OCI-LY1 (cell line): ENCODE measurements at regions not wholly inside any gene's neighbourhood (a gene's known extent, or its start where the extent isn't known, plus 50 kb on each side); places are given as distances from the start of the nearest gene placed in this dataset.

Experiments used
- H2AFZ ChIP-seq: fragments of 200-600 bp; sonication (generic), shearing (Covaris generic); 2 replicates; pipeline ENCODE4 v1.6.0; 2014; ENCODE audit warnings: antibody characterized with exemption, mild to moderate bottlenecking, low read length
- H3F3A ChIP-seq: fragments of 200-600 bp; sonication (generic), shearing (Covaris generic); 2 replicates; pipeline ENCODE4 v1.6.0; 2014; ENCODE audit warnings: mild to moderate bottlenecking, antibody characterized with exemption, low read length, moderate library complexity; ENCODE audit not compliant: insufficient read depth
- H3K27ac ChIP-seq: fragments of 200-600 bp; sonication (generic); 2 replicates; pipeline ENCODE4 v1.5.1; 2014; ENCODE audit warnings: low read length, mixed run types, mild to moderate bottlenecking, low read depth; ENCODE audit not compliant: poor library complexity, severe bottlenecking
- H3K27me3 ChIP-seq: fragments of 200-600 bp; sonication (generic); 2 replicates; pipeline ENCODE4 v1.6.0; 2014; ENCODE audit warnings: antibody characterized with exemption, mild to moderate bottlenecking, low read length, moderate library complexity; ENCODE audit not compliant: insufficient read depth
- H3K36me3 ChIP-seq: fragments of 200-600 bp; sonication (generic); 2 replicates; pipeline ENCODE4 v1.6.1; 2014; ENCODE audit warnings: mild to moderate bottlenecking, antibody characterized with exemption, low read length, moderate library complexity, mixed read lengths; ENCODE audit not compliant: insufficient read depth
- H3K4me1 ChIP-seq: fragments of 200-600 bp; sonication (generic); 2 replicates; pipeline ENCODE4 v1.5.1; 2014; ENCODE audit warnings: mild to moderate bottlenecking, low read length, moderate library complexity; ENCODE audit not compliant: insufficient read depth, severe bottlenecking
- H3K4me2 ChIP-seq: fragments of 200-600 bp; sonication (generic), shearing (Covaris generic); 2 replicates; pipeline ENCODE4 v1.6.1; 2014; ENCODE audit warnings: low read length
- H3K4me3 ChIP-seq: fragments of 200-600 bp; sonication (generic); 2 replicates; pipeline ENCODE4 v1.5.1; 2014; ENCODE audit warnings: low read length, low read depth, mild to moderate bottlenecking, mixed read lengths; ENCODE audit not compliant: poor library complexity, severe bottlenecking
- H3K79me2 ChIP-seq: fragments of 200-600 bp; shearing (Covaris generic); 2 replicates; pipeline ENCODE4 v1.6.1; 2016; ENCODE audit warnings: mixed run types, low read length, mixed read lengths; ENCODE audit not compliant: insufficient read depth
- H3K9ac ChIP-seq: fragments of 200-600 bp; sonication (generic), shearing (Covaris generic); 2 replicates; pipeline ENCODE4 v1.6.1; 2014; ENCODE audit warnings: mild to moderate bottlenecking, low read length, mixed read lengths
- H3K9me2 ChIP-seq: fragments of 200-600 bp; sonication (generic), shearing (Covaris generic); 2 replicates; pipeline ENCODE4 v1.6.1; 2014; ENCODE audit warnings: low read depth, mild to moderate bottlenecking, low read length, mixed read lengths
- H3K9me3 ChIP-seq: fragments of 200-600 bp; shearing (Covaris generic); 2 replicates; pipeline ENCODE4 v1.6.1; 2014; ENCODE audit warnings: low read length, mixed read lengths
- H4K20me1 ChIP-seq: fragments of 200-600 bp; sonication (generic), shearing (Covaris generic); 2 replicates; pipeline ENCODE4 v1.6.0; 2016; ENCODE audit warnings: mild to moderate bottlenecking, low read length; ENCODE audit not compliant: insufficient read depth
- CTCF ChIP-seq: fragments of 200-600 bp; sonication (generic), shearing (Covaris generic); IDR thresholded peaks from 2 replicates; pipeline ENCODE4 v1.5.1; 2017; ENCODE audit warnings: mild to moderate bottlenecking, antibody characterized with exemption, low read length, moderate library complexity, mixed read lengths
- EZH2 ChIP-seq: fragments of 200-600 bp; sonication (generic), shearing (Covaris generic); IDR thresholded peaks from 2 replicates; pipeline ENCODE4 v1.8.0; 2017; ENCODE audit warnings: borderline replicate concordance, mixed run types, mild to moderate bottlenecking, antibody characterized with exemption, low read length, moderate library complexity, mixed read lengths

- H4K20me1 ChIP-seq, result no peaks in the 10 kb centered on the region
- H3K4me2 ChIP-seq, result no peak overlapping the region
- H3K27me3 ChIP-seq, result no peaks in the 10 kb centered on the region
- H3K79me2 ChIP-seq, result no peaks in the 10 kb centered on the region
- H3K9me3 ChIP-seq, result no peaks in the 10 kb centered on the region
- H3K27ac ChIP-seq, result no peak overlapping the region
- no peaks in the 10 kb centered on the region for H3K4me1 ChIP-seq
- H3K4me3 ChIP-seq, result no peak overlapping the region
- no peaks in the 10 kb centered on the region for H3K9me2 ChIP-seq
- TF ChIP-seq CTCF (no peak), EZH2 (no peak)
- no peak overlapping the region for H2AFZ ChIP-seq
- H3K36me3 ChIP-seq, result no peaks in the 10 kb centered on the region
- no peak overlapping the region for H3K9ac ChIP-seq
- H3F3A ChIP-seq, result no peaks in the 10 kb centered on the region
Observed at GRCh38 chr2:153133716-153134115, 344.8 kb downstream of the RPRM start.

GRCh38 chr2:153132418-153132817 is 346.1 kb downstream of the RPRM start:
- TF ChIP-seq EZH2 (no peak), CTCF (no peak)
- Histone ChIP-seq H3K27me3 (no peaks in the 10 kb centered on the region), H3K27ac (no peak overlapping the region), H3K4me3 (no peak overlapping the region), H4K20me1 (no peaks in the 10 kb centered on the region), H3K9me2 (no peaks in the 10 kb centered on the region), H3K4me2 (no peak overlapping the region), H2AFZ (no peak overlapping the region), H3F3A (no peaks in the 10 kb centered on the region), H3K36me3 (no peaks in the 10 kb centered on the region), H3K9me3 (no peaks in the 10 kb centered on the region), H3K4me1 (no peaks in the 10 kb centered on the region), H3K9ac (no peak overlapping the region), H3K79me2 (no peaks in the 10 kb centered on the region)

DNA sequence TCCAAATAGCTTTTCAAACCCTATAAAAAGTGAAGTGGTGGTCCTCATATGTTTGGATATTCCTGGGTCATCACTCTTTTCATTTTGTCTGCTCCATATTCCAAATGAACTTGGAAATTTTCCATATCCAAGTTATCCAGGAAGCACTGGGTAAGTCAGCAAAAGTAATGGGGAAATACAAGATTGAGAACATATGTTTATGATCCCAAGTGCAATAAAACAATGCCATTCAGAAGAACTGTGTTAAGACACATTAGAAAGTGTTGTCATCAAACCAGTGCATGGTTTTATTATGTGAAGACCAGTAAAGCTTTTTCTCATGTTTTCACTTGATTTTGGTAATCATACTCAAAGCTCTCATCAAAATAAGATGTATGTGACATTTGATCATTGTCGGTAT is 363.4 kb downstream of the RPRM start:
- Histone ChIP-seq H3K4me2 (no peak overlapping the region), H3K4me1 (no peaks in the 10 kb centered on the region), H3K79me2 (no peaks in the 10 kb centered on the region), H3K9me2 (no peaks in the 10 kb centered on the region), H3K4me3 (no peak overlapping the region), H3F3A (no peaks in the 10 kb centered on the region), H3K9me3 (no peaks in the 10 kb centered on the region), H3K27me3 (no peaks in the 10 kb centered on the region), H3K27ac (no peak overlapping the region), H4K20me1 (no peaks in the 10 kb centered on the region), H3K36me3 (no peaks in the 10 kb centered on the region), H3K9ac (no peak overlapping the region), H2AFZ (no peak overlapping the region)
- no peak for TF ChIP-seq CTCF
- no peak for TF ChIP-seq EZH2
